Ovary (tissue), 3 donors: ENCODE measurements at regions not wholly inside any gene's neighbourhood (a gene's known extent, or its start where the extent isn't known, plus 50 kb on each side); places are given as distances from the start of the nearest gene placed in this dataset.

Experiments
- CTCF ChIP-seq, 3 donors: fragments of 450-650 bp in 2 of 3; fragments of 200-600 bp in 1 of 3; IDR thresholded peaks; one replicate each; pipeline versions ENCODE4 v1.5.1 to v1.8.0; 2016 to 2022; ENCODE audit warnings: antibody characterized with exemption in 3 of 3, mild to moderate bottlenecking in 1 of 3
- POLR2A ChIP-seq: fragments of 450-650 bp; IDR thresholded peaks from one replicate; pipeline ENCODE4 v1.6.1; 2017; ENCODE audit warnings: antibody characterized with exemption, mild to moderate bottlenecking, moderate library complexity
- donor health status: DM: no; HTN: no; CAD: no.

DNA sequence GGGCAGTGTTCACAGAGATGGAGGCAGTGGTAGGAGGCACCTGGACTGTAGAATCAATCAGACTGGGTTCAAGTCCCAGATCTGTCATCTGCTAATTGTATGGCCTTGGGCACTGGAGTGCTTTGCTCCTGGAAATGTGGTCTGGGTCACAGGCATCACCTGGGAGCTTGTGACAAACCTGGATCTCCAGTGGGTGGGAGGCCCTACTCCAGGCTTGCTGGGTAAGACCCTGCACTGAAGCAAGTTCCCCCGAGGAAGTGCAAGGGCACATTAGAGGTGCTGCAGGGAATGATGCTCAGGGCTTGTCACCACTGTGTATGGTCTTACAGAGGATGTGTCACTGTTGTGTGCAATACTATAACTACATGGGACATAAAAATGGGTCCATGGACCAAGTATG, 220.5 kb upstream of the ID2 start:
- TF ChIP-seq CTCF (IDR thresholded peaks at IDR 0.05) (no peak), POLR2A (no peak)
